B cell (primary cell): ENCODE measurements at regions not wholly inside any gene's neighbourhood (a gene's known extent, or its start where the extent isn't known, plus 50 kb on each side); places are given as distances from the start of the nearest gene placed in this dataset.

Source experiments
- ATAC-seq: fragments of 200-7000 bp; cut with Tn5 transposase; one replicate; pipeline ENCODE4 v1.10.0; 2021; ENCODE audit warnings: low read depth, mild to moderate bottlenecking, moderate number of reproducible peaks, moderate library complexity
- CTCF ChIA-PET: fragments of 350-600 bp; sonication (Branson Sonifier 250); formaldehyde crosslinking; loops from one replicate; lab custom pipeline; 2021; ENCODE audit warnings: antibody characterized with exemption, inconsistent platforms; lab: Charles Lee
- POLR2A ChIA-PET: fragments of 350-600 bp; sonication (Branson Sonifier 250); formaldehyde crosslinking; loops from one replicate; lab custom pipeline; 2021; ENCODE audit warnings: antibody characterized with exemption; lab: Charles Lee
- DNase-seq: peaks from one replicate; pipeline ENCODE4 v3.0.0; 2013
- H2AFZ ChIP-seq: 2 replicates; pipeline ENCODE4 v1.6.1; 2012; ENCODE audit warnings: mild to moderate bottlenecking, low read depth, low read length; ENCODE audit not compliant: insufficient read depth, poor library complexity, severe bottlenecking
- H3K27ac ChIP-seq, 2 donors: 1 replicate in 1 of 2; 2 replicates in 1 of 2; pipeline ENCODE4 v1.5.1; 2012 to 2013; ENCODE audit warnings: low read length in 2 of 2, mild to moderate bottlenecking in 2 of 2, moderate library complexity in 1 of 2
- H3K27me3 ChIP-seq, 4 experiments: fragments of 200-600 bp in 1 of 4; sonication (generic) in 1 of 4; replicated peaks in 1 of 4; 1 replicate in 2 of 4; 2 replicates in 2 of 4; pipeline versions ENCODE4 v1.6.1 to v1.7.0; 2013 to 2016; ENCODE audit warnings: low read length in 3 of 4, mild to moderate bottlenecking in 2 of 4, mixed read lengths in 1 of 4, moderate library complexity in 1 of 4; ENCODE audit not compliant: insufficient read depth in 4 of 4, control insufficient read depth in 3 of 4; ENCODE audit errors: control extremely low read depth in 1 of 4
- H3K36me3 ChIP-seq, 2 experiments: replicated peaks in 1 of 2; 1 replicate in 1 of 2; 2 replicates in 1 of 2; pipeline versions ENCODE4 v1.6.1 to v1.7.1; 2013; ENCODE audit warnings: low read length in 1 of 2; ENCODE audit not compliant: insufficient read depth in 2 of 2, control insufficient read depth in 1 of 2; ENCODE audit errors: control extremely low read depth in 1 of 2, extremely low read depth in 1 of 2
- H3K4me1 ChIP-seq, 2 donors: fragments of 200-600 bp in 1 of 2; sonication (generic) in 1 of 2; 1 replicate in 1 of 2; 2 replicates in 1 of 2; pipeline versions ENCODE4 v1.5.1 to v1.6.1; 2013 to 2017; ENCODE audit warnings: low read length in 2 of 2; ENCODE audit not compliant: control insufficient read depth in 2 of 2, insufficient read depth in 2 of 2
- H3K4me2 ChIP-seq: replicated peaks from 2 replicates; pipeline ENCODE3; 2012; ENCODE audit warnings: mild to moderate bottlenecking, low read depth, low read length; ENCODE audit not compliant: poor library complexity, severe bottlenecking
- H3K4me3 ChIP-seq, 5 experiments: fragments of 200-600 bp in 1 of 5; sonication (generic) in 1 of 5; 1 replicate in 3 of 5; 2 replicates in 2 of 5; pipeline versions ENCODE4 v1.5.1 to v1.7.0; 2011 to 2016; ENCODE audit warnings: low read length in 4 of 5, mild to moderate bottlenecking in 4 of 5, low read depth in 2 of 5, control low read depth in 1 of 5, moderate library complexity in 1 of 5; ENCODE audit not compliant: insufficient read depth in 1 of 5; ENCODE audit errors: control extremely low read depth in 1 of 5, extremely low read depth in 1 of 5
- H3K79me2 ChIP-seq: fragments of 200-600 bp; sonication (generic); one replicate; pipeline ENCODE4 v1.6.0; 2016; ENCODE audit warnings: low read length; ENCODE audit not compliant: control insufficient read depth, insufficient read depth
- H3K9ac ChIP-seq: fragments of 200-600 bp; sonication (generic); 2 replicates; pipeline ENCODE4 v1.6.1; 2017; ENCODE audit warnings: mild to moderate bottlenecking, low read length, moderate library complexity
- H3K9me3 ChIP-seq, 3 donors: one replicate each; pipeline versions ENCODE4 v1.6.1 to v1.7.1; 2013; ENCODE audit warnings: low read length in 2 of 3; ENCODE audit not compliant: control insufficient read depth in 2 of 3, insufficient read depth in 1 of 3; ENCODE audit errors: control extremely low read depth in 1 of 3
- H4K20me1 ChIP-seq: 2 replicates; pipeline ENCODE4 v1.6.0; 2012; ENCODE audit warnings: mild to moderate bottlenecking, low read length; ENCODE audit not compliant: insufficient read depth, control insufficient read depth, poor library complexity, severe bottlenecking
- H3K27ac Mint-ChIP-seq: one replicate; pipeline ENCODE4 v1.8.0; 2021; ENCODE audit warnings: mixed read lengths
- H3K27me3 Mint-ChIP-seq: one replicate; pipeline ENCODE4 v1.8.0; 2021; ENCODE audit warnings: mixed read lengths
- H3K4me1 Mint-ChIP-seq: one replicate; pipeline ENCODE4 v1.8.0; 2021; ENCODE audit warnings: mixed read lengths
- H3K4me3 Mint-ChIP-seq: one replicate; pipeline ENCODE4 v1.8.0; 2021; ENCODE audit warnings: mixed read lengths
- H3K9me3 Mint-ChIP-seq: one replicate; pipeline ENCODE4 v1.8.0; 2022; ENCODE audit warnings: mixed read lengths; ENCODE audit not compliant: insufficient read depth
- CTCF ChIP-seq: fragments of 200-600 bp; IDR thresholded peaks from one replicate; pipeline ENCODE4 v1.8.0; 2022; ENCODE audit warnings: antibody characterized with exemption, mild to moderate bottlenecking
- EZH2 ChIP-seq: IDR thresholded peaks from 2 replicates; pipeline ENCODE4 v1.6.1; 2012; ENCODE audit warnings: borderline replicate concordance, low read depth, mild to moderate bottlenecking, moderate library complexity, low read length; ENCODE audit not compliant: insufficient read depth, poor library complexity, severe bottlenecking
- WGBS: methylation state at CpG from one replicate; pipeline ENCODE4 v1.1.5; 2013; ENCODE audit warnings: missing lambda C conversion rate; ENCODE audit not compliant: insufficient coverage; 5-methylcytosine and 5-hydroxymethylcytosine counted together
- intact Hi-C: fragments of 100-400 bp; cut with micrococcal nuclease; formaldehyde crosslinking; loops from one replicate; pipeline ENCODE4 v1.10.0; 2022

- no peaks in the 10 kb centered on the region for H3K4me1 ChIP-seq
- ChIA-PET POLR2A (no interaction called here), CTCF (no interaction called here)
- H2AFZ ChIP-seq: no peak overlapping the region
- no peaks in the 10 kb centered on the region for H3K9me3 ChIP-seq
- Mint-ChIP-seq H3K27me3 (peaks cover 4% of the 10 kb centered on the region), H3K4me3 (no peak overlapping the region), H3K9me3 (no peaks in the 10 kb centered on the region), H3K4me1 (no peaks in the 10 kb centered on the region), H3K27ac (no peak overlapping the region)
- H3K9ac ChIP-seq: no peak overlapping the region
- H4K20me1 ChIP-seq: no peaks in the 10 kb centered on the region
- ATAC-seq (no peak), DNase-seq (no peak)
- H3K79me2 ChIP-seq: no peaks in the 10 kb centered on the region
- H3K27me3 ChIP-seq: no peaks in the 10 kb centered on the region
- TF ChIP-seq CTCF (no peak), EZH2 (no peak)
- H3K27ac ChIP-seq: no peak overlapping the region
- no peak overlapping the region for H3K4me2 ChIP-seq
- intact Hi-C loops: no loop called here
- WGBS: 93% methylated on average over 6 of the region's 8 CpGs
- no peaks in the 10 kb centered on the region for H3K36me3 ChIP-seq
- no peak overlapping the region for H3K4me3 ChIP-seq
Observed at GRCh38 chr2:109683452-109683851, 69.3 kb downstream of the SOWAHC start.

DNA sequence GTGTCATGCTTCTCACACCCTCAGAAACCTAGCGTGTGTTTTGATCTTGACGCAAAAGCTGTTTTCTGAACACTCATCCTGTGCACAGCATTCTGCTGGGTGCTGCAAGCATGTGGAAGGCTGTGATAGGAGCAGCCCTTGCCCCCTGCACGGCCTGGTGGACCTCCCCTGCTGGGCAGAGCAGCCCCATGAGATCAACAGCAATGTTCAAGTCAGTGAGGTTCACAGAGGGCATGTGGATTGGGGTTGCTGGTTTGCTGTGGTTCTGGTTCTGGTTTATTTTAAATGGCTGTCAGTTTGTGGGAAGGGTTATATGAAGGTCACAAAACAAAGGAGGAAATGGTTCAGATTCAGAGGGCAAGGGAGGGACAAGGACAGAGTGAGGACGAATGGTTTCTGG is 71.3 kb downstream of the SOWAHC start:
- POLR2A ChIA-PET: no interaction called here
- H3K27ac Mint-ChIP-seq: no peak overlapping the region

More for the DNA sequence above, 71.3 kb downstream of the SOWAHC start:
- TF ChIP-seq EZH2 (no peak), CTCF (no peak)
- Mint-ChIP-seq H3K9me3 (no peaks in the 10 kb centered on the region), H3K4me3 (no peak overlapping the region), H3K27me3 (no peaks in the 10 kb centered on the region), H3K4me1 (no peaks in the 10 kb centered on the region)
- DNase-seq (no peak), ATAC-seq (no peak)
- no peaks in the 10 kb centered on the region for H3K27me3 ChIP-seq
- intact Hi-C loops: no loop called here
- no peaks in the 10 kb centered on the region for H3K9me3 ChIP-seq
- WGBS: 56% methylated on average over 1 of the region's 4 CpGs
- H4K20me1 ChIP-seq: no peaks in the 10 kb centered on the region
- no peaks in the 10 kb centered on the region for H3K79me2 ChIP-seq
- no peak overlapping the region for H3K9ac ChIP-seq
- CTCF ChIA-PET: no interaction called here
- H3K4me2 ChIP-seq: no peak overlapping the region
- no peak overlapping the region for H2AFZ ChIP-seq
- H3K27ac ChIP-seq: no peak overlapping the region
- H3K4me1 ChIP-seq: no peaks in the 10 kb centered on the region
- H3K36me3 ChIP-seq: no peaks in the 10 kb centered on the region
- no peak overlapping the region for H3K4me3 ChIP-seq
